HEK293T (cell line): ENCODE measurements at regions not wholly inside any gene's neighbourhood (a gene's known extent, or its start where the extent isn't known, plus 50 kb on each side); places are given as distances from the start of the nearest gene placed in this dataset.

Source experiments
- BHLHE40 ChIP-seq: fragments of 450-650 bp; IDR thresholded peaks from 2 replicates; pipeline ENCODE4 v1.6.1; 2016; ENCODE audit warnings: mild to moderate bottlenecking, moderate library complexity, borderline replicate concordance
- CTBP1 ChIP-seq: fragments of 450-650 bp; IDR thresholded peaks from 2 replicates; pipeline ENCODE4 v1.6.1; 2016; ENCODE audit warnings: borderline replicate concordance
- ELF4 ChIP-seq: fragments of 450-650 bp; IDR thresholded peaks from 2 replicates; pipeline ENCODE4 v1.6.1; 2017; ENCODE audit warnings: antibody characterized with exemption
- FOXM1 ChIP-seq: fragments of 450-650 bp; IDR thresholded peaks from 2 replicates; pipeline ENCODE4 v1.6.1; 2017; ENCODE audit warnings: mild to moderate bottlenecking, borderline replicate concordance
- L3MBTL2 ChIP-seq: fragments of 450-650 bp; conservative IDR thresholded peaks from 2 replicates; pipeline ENCODE4 v1.6.1; 2016; ENCODE audit warnings: mild to moderate bottlenecking
- LEF1 ChIP-seq: fragments of 450-650 bp; IDR thresholded peaks from 2 replicates; pipeline ENCODE4 v1.6.1; 2017; ENCODE audit warnings: mild to moderate bottlenecking, borderline replicate concordance
- ZNF384 ChIP-seq: fragments of 450-650 bp; IDR thresholded peaks from 2 replicates; pipeline ENCODE4 v1.6.1; 2016

DNA sequence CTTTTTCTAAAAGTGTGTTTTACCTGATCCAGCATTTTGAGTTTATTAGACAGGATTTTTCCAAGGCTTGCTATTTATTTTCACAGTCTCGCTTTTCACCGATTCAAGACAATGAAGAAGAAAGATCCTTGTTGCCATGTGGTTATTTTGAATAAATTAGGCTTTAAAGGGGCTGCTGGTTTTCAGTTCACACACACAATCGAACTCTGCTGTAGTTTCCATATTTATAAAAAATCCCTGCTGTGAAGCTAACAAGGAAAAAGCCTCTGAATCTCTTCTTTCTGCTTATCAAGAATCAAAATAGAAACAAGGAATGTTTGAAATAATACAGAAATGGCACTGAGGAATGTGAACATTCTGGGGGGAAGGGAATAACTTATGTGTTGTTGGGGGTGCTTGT, 102.5 kb upstream of the KAZN start:
- TF ChIP-seq ELF4 = no peak
- TF ChIP-seq BHLHE40 = no peak
- TF ChIP-seq FOXM1 = no peak
- no peak for TF ChIP-seq L3MBTL2
- TF ChIP-seq CTBP1 = no peak
- TF ChIP-seq ZNF384 = no peak
- no peak for TF ChIP-seq LEF1
